NT2/D1 (cell line): ENCODE measurements at regions not wholly inside any gene's neighbourhood (a gene's known extent, or its start where the extent isn't known, plus 50 kb on each side); places are given as distances from the start of the nearest gene placed in this dataset.

Source experiments
- SUZ12 ChIP-seq: IDR thresholded peaks from 2 replicates; pipeline ENCODE4 v1.6.1; 2011; ENCODE audit not compliant: insufficient read length, insufficient read depth; ENCODE audit errors: extremely low read depth
- YY1 ChIP-seq: IDR thresholded peaks from 2 replicates; pipeline ENCODE4 v1.6.1; 2011; ENCODE audit not compliant: insufficient read length, insufficient read depth
- ZNF274 ChIP-seq: IDR thresholded peaks from 2 replicates; pipeline ENCODE4 v1.6.1; 2011; ENCODE audit warnings: mild to moderate bottlenecking, low read depth, low read length

- TF ChIP-seq ZNF274 (no peak), SUZ12 (no peak), YY1 (no peak)
Measured at GRCh38 chr10:128457136-128457535, 330.9 kb upstream of the MKI67 start.
